Loucy (cell line): ENCODE measurements at regions not wholly inside any gene's neighbourhood (a gene's known extent, or its start where the extent isn't known, plus 50 kb on each side); places are given as distances from the start of the nearest gene placed in this dataset.
A peak's percentile ranks its signal among the peaks of the same experiment; 100 is the strongest.
"Not testable (repeated sequence)": the region's sequence is repeated elsewhere in the genome, so short reads cannot be mapped to it uniquely, and the experiment has no call there.

Experiments used
- H2AFZ ChIP-seq: fragments of 200-600 bp; sonication (generic); 2 replicates; pipeline ENCODE4 v1.6.0; 2016; ENCODE audit warnings: antibody characterized with exemption, mild to moderate bottlenecking, low read length, moderate library complexity
- H3F3A ChIP-seq: fragments of 200-600 bp; 2 replicates; pipeline ENCODE4 v1.6.0; 2016; ENCODE audit warnings: antibody characterized with exemption, low read depth, mild to moderate bottlenecking
- H3K27me3 ChIP-seq: fragments of 200-600 bp; sonication (generic); 2 replicates; pipeline ENCODE4 v1.6.1; 2014; ENCODE audit warnings: low read length, mild to moderate bottlenecking; ENCODE audit not compliant: insufficient read depth, poor library complexity, severe bottlenecking
- H3K36me3 ChIP-seq: fragments of 200-600 bp; sonication (generic); 2 replicates; pipeline ENCODE4 v1.6.1; 2016; ENCODE audit warnings: low read length; ENCODE audit not compliant: insufficient read depth
- H3K4me1 ChIP-seq: fragments of 200-600 bp; sonication (generic); 2 replicates; pipeline ENCODE4 v1.5.1; 2014; ENCODE audit warnings: low read length, mild to moderate bottlenecking; ENCODE audit not compliant: insufficient read depth, poor library complexity, severe bottlenecking
- H3K4me2 ChIP-seq: fragments of 200-600 bp; sonication (generic); 2 replicates; pipeline ENCODE4 v1.6.0; 2014; ENCODE audit warnings: antibody characterized with exemption, low read length, low read depth, mild to moderate bottlenecking; ENCODE audit not compliant: poor library complexity, severe bottlenecking
- H3K4me3 ChIP-seq: fragments of 200-600 bp; sonication (generic); 2 replicates; pipeline ENCODE4 v1.5.1; 2014; ENCODE audit warnings: low read length, mild to moderate bottlenecking, mixed read lengths; ENCODE audit not compliant: poor library complexity, severe bottlenecking
- H3K79me2 ChIP-seq: fragments of 200-600 bp; sonication (generic); 2 replicates; pipeline ENCODE4 v1.6.1; 2014; ENCODE audit warnings: low read length; ENCODE audit not compliant: insufficient read depth
- H3K9ac ChIP-seq: fragments of 200-600 bp; sonication (generic); 2 replicates; pipeline ENCODE4 v1.6.0; 2014; ENCODE audit warnings: mild to moderate bottlenecking, low read depth, low read length, moderate library complexity; ENCODE audit not compliant: poor library complexity, severe bottlenecking
- H3K9me2 ChIP-seq: fragments of 200-600 bp; sonication (generic); replicated peaks from 2 replicates; pipeline ENCODE4 v1.6.1; 2016; ENCODE audit warnings: low read depth, low read length, mixed read lengths
- H3K9me3 ChIP-seq: fragments of 200-600 bp; sonication (generic); 2 replicates; pipeline ENCODE4 v1.6.1; 2014; ENCODE audit warnings: mild to moderate bottlenecking, antibody characterized with exemption, low read length, low read depth; ENCODE audit not compliant: insufficient read depth
- H4K20me1 ChIP-seq: fragments of 200-600 bp; sonication (generic); 2 replicates; pipeline ENCODE4 v1.6.0; 2014; ENCODE audit warnings: antibody characterized with exemption, low read length, mild to moderate bottlenecking; ENCODE audit not compliant: insufficient read depth, poor library complexity, severe bottlenecking
- CTCF ChIP-seq: fragments of 200-600 bp; sonication (generic); conservative IDR thresholded peaks from 2 replicates; pipeline ENCODE4 v1.5.1; 2014; ENCODE audit warnings: mild to moderate bottlenecking, antibody characterized with exemption, low read length
- EZH2phosphoT487 ChIP-seq: fragments of 200-600 bp; IDR thresholded peaks from 2 replicates; pipeline ENCODE4 v1.6.1; 2018; ENCODE audit warnings: antibody characterized with exemption, mild to moderate bottlenecking, moderate library complexity, borderline replicate concordance

DNA sequence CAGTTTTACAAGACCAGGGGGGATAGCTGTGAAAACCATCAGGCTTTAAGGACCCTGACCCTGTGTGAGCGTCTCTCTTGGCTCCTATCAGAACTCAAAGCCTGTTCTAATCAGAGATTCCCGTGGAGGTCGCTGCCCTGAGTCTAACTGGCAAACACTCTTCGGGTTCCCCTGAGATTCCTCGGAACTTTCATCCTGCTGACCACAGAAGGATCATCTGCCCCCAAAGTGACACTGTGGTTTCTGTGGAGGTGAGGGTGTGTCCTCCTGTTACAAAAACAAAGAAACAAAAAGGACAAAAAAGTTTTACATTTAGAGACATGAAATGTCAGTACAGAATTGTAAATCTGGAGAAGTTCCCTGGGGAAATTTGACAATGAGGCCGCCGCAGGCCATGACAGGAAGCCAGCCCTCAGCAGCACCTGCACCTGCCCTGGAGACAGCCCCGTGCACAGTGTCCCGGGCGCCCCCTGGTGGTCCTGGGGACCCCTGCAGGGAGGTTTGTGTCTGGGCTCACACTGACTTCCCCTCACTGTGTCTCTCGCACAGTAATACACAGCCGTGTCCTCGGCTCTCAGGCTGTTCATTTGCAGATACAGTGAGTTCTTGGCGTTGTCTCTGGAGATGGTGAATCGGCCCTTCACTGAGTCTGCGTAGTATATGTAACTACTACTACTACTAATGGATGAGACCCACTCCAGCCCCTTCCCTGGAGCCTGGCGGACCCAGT is 708.3 kb downstream of the TMEM121 start:
- Histone ChIP-seq H3K4me1 (peaks cover 35% of the 10 kb centered on the region), H3K9ac (peak overlapping the region; percentile 62), H2AFZ (peak overlapping the region; percentile 41; the same call in 1 of the 2 replicates), H3K4me2 (peak overlapping the region; percentile 31)
- H4K20me1 ChIP-seq, H3K79me2 ChIP-seq, H3K9me3 ChIP-seq, H3K4me3 ChIP-seq, H3K27me3 ChIP-seq, H3K36me3 ChIP-seq, H3F3A ChIP-seq, H3K9me2 ChIP-seq: not testable (repeated sequence)
- peak; percentile 40 for TF ChIP-seq CTCF

DNA sequence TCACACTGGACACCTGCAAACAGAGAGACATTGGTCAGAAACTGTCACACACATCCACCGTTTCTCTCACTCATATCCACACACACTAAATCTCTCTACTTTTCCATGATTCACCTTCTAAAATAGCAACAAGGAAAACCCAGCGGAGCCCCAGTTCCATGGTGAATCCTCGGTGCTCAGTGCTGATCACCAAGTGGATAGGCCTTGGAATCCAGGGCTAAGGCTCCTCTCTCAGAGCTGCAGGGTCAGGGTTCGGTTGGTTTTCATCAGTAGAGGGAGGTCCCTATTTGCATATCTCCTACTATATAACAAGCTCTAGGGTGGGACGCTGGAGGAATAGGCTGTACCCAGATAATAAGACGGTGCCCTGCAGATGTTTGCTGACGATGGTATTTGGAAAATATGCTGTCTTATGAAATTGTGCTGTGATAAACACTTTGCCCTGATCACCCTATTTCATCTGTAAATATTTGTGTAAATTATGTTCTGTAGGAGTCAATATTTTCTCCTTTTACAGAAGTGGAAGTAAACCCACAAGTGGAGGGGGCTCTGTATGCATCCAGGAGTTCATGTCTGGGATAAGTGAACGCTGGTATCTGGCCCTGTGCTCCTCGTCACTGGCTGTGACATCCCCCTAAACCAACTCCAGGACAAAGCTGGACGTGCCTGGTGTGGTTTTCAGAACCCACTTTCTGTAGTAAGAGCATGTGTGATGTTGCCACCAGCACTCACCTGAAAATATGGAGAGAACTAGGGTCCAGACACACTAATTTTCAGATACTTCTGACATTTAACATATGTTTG is 709.2 kb downstream of the TMEM121 start:
- no peaks in the 10 kb centered on the region for H3K36me3 ChIP-seq
- no peaks in the 10 kb centered on the region for H3K79me2 ChIP-seq
- H3K9me3 ChIP-seq: no peaks in the 10 kb centered on the region
- no peak overlapping the region for H3K4me3 ChIP-seq
- no peak for TF ChIP-seq CTCF
- no peak for TF ChIP-seq EZH2phosphoT487
- H3K4me1 ChIP-seq: peaks cover 31% of the 10 kb centered on the region
- no peaks in the 10 kb centered on the region for H3K9me2 ChIP-seq
- no peaks in the 10 kb centered on the region for H3K27me3 ChIP-seq
- no peaks in the 10 kb centered on the region for H3F3A ChIP-seq
- H3K9ac ChIP-seq: peak overlapping the region; percentile 62
- no peaks in the 10 kb centered on the region for H4K20me1 ChIP-seq
- H2AFZ ChIP-seq: peak overlapping the region; percentile 41; the same call in 1 of the 2 replicates
- H3K4me2 ChIP-seq: peak overlapping the region; percentile 31

GRCh38 chr14:106248321-106249192 is 722.2 kb downstream of the TMEM121 start:
- H2AFZ ChIP-seq: no peak overlapping the region
- no peaks in the 10 kb centered on the region for H3K79me2 ChIP-seq
- peaks cover 4% of the 10 kb centered on the region for H3K4me1 ChIP-seq
- H3K4me2 ChIP-seq: no peak overlapping the region
- H3F3A ChIP-seq: no peaks in the 10 kb centered on the region
- H3K9ac ChIP-seq: no peak overlapping the region
- no peaks in the 10 kb centered on the region for H3K9me2 ChIP-seq
- H3K9me3 ChIP-seq: no peaks in the 10 kb centered on the region
- no peak for TF ChIP-seq EZH2phosphoT487
- no peak for TF ChIP-seq CTCF
- H3K36me3 ChIP-seq: no peaks in the 10 kb centered on the region
- H3K4me3 ChIP-seq: no peak overlapping the region
- no peaks in the 10 kb centered on the region for H3K27me3 ChIP-seq
- H4K20me1 ChIP-seq: no peaks in the 10 kb centered on the region

- H3K27me3 ChIP-seq, H3K36me3 ChIP-seq, H3K9ac ChIP-seq, H3K4me1 ChIP-seq, H3K4me3 ChIP-seq, H3K79me2 ChIP-seq, H3K9me2 ChIP-seq, H2AFZ ChIP-seq, H3K9me3 ChIP-seq, H4K20me1 ChIP-seq, H3K4me2 ChIP-seq, H3F3A ChIP-seq: not testable (repeated sequence)
These were observed 727.6 kb downstream of the TMEM121 start for GRCh38 chr14:106253995-106254394.
